HG03064 (cell line): ENCODE measurements at regions not wholly inside any gene's neighbourhood (a gene's known extent, or its start where the extent isn't known, plus 50 kb on each side); places are given as distances from the start of the nearest gene placed in this dataset.

ENCODE experiments used
- ATAC-seq: cut with Tn5 transposase; IDR thresholded peaks from one replicate; pipeline ENCODE4 v1.9.1; 2021; ENCODE audit warnings: low read depth; ENCODE audit not compliant: unreplicated experiment

DNA sequence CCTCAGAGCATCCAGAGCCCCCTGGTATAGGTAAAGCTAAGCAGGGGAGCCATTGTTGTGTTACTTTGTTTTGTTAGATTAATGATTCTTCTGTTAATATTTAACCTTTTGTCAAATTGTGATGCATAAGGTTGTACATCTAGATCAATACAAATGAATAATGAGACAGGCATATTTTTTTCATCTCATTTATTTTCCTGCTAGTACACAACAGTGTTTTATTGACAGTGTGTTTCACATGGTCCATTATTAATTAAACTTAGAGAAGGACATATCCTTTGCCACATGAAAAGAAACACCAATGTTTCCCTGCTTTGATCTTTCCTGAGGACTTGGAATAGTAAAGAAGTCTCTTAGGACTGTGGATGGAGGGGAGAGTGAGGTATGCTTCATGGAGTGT is 543.6 kb upstream of the CFAP20DC start:
- no peak for ATAC-seq

DNA sequence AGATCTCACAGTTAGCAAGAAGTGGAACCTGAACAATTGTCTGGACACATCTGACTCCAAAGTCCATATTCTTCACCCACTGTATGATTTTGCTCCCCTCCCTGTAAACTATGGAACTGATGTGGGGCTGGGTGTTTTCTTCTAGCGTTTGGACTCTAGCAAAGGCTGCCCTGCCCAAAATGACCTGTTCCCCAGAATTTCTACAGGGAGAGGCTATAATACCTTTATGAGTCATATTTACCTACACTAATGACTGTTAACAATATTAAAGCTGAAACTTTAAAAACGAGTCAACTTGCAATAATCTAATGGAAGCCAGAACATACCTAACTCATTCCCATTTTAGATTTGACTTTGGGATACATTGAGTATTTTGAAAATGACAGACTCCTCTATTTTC is 531.2 kb upstream of the CFAP20DC start:
- no peak for ATAC-seq

DNA sequence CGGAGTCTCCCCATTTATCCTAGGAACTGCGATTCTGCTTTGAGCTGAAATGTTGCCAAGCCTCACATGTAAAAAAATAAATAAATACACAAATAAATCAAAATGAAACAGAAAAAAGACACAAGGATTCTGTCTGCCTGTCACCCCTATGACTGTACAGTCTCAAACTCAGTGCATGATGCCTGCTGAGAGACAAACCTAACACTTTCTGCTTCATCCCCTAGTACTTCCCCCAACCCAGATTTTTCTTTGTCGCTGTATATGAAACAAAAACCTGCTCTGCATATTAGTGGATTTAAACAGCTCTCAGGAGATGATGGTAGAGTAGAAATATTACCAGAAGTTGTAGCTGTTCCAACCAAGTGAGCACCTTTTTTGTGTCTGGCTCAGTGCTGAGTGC is 530.7 kb upstream of the CFAP20DC start:
- ATAC-seq = no peak

DNA sequence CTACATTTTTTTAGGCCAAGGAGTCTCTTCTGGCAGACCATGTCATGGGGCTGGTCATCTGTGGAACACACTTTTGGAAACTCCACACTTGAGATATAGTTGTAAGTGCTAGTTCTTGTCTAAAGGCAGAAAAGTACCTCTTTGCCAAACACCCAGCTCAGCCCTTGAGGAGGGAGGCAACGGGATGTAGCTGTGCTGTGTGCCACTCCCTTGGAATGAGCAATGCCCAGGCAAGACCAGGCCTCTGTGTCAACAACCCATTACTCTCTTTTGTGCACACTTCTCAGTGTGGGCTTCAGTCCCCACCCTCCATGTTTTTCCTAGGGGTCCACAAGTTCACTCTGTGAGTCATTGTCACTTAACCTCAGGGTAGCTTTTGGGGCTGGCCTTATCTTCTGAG is 528.3 kb upstream of the CFAP20DC start:
- no peak for ATAC-seq

DNA sequence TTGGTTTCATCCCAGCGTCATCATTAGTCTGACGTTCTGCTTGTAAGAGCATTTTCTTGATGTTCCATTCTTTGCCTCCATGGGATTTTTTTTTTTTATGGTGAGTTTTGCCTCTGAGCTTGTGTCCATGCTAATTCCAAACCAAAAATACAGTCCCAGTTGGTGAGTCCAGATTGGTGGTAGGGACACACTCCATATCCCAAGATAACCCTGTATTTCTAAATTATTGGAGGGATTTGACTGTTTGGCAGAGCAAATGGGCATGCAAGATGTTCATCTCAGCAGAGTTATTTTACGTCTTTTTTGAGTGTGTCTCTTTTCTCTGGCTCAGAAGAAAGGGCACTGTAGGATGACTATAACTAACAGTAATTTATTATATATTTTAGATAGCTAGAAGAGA is 526.8 kb upstream of the CFAP20DC start:
- ATAC-seq = no peak

DNA sequence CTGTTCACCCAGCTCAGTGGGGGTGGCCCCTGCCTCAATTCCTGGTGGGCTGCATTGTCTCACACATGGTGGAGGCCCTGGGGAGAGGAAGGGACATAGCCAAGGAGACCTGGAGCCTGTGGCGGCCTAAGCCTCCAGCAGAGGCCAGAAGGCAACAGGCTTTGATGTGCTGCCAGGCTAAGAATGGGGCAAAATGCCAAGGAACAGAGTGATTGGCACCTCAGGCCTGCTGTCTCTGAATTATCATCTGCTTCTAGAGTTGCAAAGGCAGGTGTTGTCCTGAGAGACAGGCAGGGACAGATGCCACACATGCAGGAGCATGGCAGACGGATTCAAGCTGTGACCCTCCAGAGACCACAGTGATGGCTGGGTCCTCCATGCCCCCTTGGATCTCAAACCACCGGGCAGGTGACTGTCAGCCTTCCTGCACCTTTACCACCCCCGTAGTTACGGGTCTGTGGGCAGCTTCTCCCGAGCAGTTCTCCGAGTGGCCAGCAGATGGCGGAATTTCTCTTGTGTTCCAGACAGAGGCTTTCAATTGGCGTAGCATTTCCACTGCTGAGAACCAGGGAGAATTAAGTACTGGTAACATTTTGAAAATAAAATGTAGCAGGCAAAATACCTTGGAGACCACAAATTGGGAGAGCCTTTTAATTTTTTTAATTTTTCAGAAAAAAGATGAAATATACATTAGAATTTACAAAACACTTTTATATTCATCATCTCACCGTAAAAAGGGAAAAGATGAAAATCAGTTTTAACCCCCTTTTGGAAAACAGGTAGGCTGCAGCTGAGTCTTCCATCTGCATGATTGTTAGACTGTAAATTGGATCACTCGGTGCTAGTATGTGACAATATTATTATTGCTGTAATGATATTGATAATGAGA is 525.5 kb upstream of the CFAP20DC start:
- no peak for ATAC-seq

DNA sequence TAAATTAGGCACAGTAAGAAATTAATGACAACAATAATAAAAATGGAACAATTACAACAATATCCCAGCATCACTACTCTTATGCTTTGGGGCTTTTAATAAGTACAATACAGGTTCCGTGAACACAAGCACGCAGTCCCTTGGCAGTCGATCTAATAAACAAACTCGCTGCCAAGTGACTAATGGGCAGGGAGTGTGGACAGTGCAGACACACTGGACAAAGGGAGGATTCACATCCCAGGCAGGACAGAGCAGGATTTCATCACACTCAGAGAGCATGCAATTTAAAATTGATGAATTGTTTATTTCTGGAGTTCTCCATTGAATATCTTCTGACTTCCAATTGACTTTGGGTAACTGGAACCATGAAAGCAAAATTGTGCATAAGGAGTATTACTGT is 524.1 kb upstream of the CFAP20DC start:
- ATAC-seq = no peak

DNA sequence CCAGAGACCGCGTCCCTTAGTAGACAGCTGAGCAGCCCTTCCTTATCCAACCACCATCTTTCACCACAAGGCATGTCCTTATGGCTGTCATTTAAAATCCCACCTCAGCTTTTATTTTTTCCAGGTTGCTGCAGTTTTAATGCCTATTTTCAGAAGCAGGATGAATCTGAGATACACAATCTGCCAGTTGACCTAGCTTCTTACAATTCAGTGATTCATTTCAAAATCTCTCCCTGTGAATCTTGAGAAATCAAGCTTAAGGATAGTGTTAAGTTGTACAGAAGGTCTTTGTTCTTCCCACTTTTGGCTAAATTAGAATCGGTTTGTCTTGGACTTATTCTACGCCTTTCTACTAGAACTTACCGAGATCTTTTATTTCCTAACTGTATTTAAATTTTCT is 522.3 kb upstream of the CFAP20DC start:
- no peak for ATAC-seq

DNA sequence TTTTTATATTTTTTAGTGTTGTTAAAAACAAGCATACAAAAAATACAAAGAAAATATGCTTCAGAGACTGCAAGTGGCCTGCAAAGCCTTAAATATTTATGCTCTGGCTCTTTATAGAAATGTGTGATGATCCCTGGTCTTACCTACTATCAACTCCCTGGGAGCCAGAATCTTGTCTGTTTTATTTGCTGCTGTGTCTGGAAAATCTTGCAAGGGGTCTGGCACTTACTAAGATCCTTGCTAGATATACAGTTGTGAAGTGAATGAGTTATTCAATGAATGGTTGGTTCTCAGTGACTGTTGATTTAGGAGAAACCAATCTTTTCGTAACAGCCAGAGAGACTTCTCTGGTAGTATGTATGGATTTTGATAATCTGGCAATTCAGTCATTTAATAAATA is 521.0 kb upstream of the CFAP20DC start:
- no peak for ATAC-seq

DNA sequence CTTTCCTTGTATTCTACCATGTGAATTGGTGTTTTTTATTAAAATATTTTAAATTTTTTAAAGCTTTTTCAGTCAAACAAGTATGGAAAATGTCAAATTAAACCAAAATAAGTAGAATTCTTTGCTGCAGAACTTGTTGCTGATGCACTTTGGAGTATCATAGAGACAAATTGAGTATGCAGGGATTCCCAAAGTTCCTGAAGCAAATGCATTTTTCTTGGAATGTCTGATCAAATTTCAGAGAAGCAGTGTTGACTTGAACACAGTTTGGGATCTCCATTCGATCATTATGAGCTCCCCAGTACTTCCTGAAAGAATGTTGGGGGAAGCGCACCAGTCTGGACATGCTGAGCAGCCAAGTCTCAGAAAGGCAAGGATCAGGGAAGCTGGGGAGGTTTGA is 517.8 kb upstream of the CFAP20DC start:
- ATAC-seq = no peak

DNA sequence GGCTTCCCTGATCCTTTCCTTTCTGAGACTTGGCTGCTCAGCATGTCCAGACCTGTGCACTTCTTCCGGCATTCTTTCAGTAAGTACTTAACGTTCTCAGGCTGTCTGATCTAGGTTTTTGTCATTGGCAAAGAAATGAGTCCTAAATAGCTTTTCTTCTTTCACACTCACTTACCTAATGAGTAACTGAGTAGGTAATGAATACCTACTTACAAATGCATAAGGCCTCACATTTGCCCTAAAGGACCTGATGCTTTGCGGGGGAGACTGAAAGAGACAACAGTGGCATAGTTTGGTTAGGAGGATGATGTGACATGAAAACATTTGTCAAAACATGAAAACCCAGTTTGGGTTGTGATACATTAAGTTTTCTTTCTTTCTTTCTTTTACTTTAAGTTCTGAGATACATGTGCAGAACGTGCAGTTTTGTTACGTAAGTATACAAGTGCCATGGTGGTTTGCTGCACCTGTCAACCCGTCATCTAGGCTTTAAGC is 516.7 kb upstream of the CFAP20DC start:
- peak; percentile 95 for ATAC-seq

DNA sequence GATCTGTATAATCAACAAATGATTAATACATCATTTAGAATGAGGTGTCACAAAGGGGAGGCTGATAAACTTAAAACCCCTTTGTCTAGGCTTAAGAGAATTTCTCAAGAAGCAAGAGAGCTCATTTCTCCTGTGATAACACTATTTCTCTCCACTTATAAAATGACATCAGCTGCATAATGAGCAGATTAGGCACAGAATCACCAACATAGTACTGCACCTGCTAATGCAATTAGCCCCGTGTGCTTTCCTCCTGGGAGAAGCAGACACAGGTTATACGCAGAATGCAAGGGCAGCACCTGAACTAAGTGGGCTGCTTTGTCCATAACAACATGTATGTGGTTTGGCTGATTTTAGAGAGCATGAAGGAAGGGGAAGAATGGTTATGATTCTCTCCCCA is 515.3 kb upstream of the CFAP20DC start:
- no peak for ATAC-seq

DNA sequence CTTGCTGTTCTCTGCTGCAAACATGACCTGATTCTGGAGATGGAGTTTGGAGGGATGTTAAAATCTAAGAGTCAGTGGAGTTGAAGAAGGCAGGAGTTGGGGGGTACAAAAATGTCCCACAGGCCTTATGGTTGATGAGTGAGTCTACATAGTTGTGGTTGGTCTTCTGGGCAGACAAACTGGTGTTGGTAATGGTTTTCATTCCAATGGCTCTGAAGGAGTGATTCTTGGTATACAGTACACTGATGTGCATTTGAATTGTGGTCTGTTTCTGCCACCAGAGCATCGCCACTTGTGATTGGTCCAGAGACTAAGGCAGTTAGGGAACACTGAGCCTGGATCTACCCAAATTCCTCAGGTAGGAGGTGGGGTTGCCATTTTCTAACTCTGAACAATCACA is 514.1 kb upstream of the CFAP20DC start:
- no peak for ATAC-seq

DNA sequence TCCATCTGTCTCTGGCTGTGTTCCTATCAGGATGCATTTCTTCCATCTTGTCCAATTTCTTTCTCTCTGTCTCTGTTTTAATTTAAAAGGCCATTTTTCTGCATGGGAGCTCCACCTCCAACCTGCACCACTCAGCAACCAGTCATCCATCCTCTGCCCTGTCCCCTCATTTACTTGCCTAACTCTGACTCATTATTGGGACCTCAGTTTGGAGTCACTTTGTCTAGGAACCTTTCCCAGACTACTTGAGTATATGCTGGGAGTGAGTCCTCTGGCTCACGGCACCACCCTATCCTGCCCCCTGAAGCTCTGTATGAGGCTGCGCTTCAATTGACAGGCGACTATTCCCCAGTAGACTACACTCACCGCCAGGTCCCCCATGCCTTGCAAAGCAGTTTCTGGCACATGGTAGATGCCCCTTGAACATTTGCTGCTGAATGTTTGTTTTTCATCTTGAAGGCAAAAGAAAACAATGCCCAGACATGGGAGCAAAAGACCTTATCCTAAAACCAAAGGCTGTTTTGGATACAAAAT is 513.3 kb upstream of the CFAP20DC start:
- ATAC-seq = no peak

DNA sequence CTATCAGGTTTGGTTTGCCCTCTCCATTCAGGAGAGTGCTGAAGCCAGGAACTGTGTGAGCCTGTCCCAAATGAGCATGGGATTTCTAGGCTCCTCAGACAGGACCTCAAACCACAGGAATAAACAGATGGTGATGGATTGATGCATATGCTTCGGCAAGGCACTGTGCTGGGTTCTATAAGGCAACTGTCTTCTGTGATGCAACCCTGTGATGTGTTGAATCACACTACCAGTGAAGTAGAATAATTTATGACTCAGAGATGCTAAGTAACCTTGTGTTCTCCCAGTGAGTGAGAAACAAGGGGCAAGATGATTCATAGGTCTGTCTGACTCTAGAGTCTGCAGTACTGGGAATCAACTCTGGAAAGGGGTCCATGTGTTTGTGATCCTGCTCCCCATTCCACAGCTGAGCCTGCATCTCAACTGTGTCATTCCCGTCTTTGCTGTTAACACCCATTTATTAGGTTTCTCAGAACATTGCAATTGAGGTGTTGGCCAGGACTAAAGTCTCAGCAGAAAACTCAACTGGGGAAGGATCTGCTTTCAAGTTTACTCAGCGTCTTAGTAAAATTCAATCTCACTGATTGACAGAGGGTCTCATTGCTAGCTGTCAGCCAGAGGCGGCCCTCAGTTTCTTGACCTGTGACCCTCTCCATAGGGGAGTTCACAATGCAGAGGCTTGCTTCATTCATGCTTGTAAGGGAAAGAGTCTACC is 510.1 kb upstream of the CFAP20DC start:
- no peak for ATAC-seq

DNA sequence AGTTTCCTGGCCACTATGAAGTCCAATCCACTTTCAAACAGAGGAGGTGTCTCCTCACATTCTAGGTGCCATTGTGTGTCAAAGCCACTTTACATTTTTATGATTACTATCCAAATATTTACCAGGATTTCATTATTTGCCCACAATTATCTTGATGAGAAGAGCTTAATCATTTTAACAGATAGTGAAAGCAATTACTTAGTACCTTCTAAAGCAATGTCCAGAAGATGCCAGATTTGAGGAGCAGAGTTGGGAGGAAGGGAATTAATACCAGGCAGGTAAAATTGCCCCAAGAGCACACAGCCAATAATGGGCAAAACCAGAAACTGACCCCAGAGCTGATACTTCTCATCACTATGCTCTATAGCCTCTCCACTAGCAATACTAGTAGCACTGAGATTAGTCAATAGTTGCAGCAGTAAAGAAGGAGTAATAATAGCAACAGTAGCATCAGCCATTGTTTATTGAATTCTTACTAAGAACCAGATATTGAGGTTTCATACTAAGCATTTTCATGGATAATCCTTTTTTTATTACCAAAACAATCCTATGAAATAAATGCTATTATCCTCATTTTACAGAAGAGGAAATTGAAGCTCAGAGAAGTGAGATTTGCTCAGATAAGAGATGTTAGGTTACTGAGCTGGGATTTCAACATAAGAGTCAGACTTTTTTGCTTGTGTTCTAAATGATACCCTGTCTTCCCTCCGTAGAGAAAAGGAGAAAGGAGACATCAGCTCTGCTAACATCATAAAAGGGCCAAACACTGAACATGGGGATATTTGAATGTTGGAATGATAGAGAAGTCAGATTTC is 509.3 kb upstream of the CFAP20DC start:
- no peak for ATAC-seq

DNA sequence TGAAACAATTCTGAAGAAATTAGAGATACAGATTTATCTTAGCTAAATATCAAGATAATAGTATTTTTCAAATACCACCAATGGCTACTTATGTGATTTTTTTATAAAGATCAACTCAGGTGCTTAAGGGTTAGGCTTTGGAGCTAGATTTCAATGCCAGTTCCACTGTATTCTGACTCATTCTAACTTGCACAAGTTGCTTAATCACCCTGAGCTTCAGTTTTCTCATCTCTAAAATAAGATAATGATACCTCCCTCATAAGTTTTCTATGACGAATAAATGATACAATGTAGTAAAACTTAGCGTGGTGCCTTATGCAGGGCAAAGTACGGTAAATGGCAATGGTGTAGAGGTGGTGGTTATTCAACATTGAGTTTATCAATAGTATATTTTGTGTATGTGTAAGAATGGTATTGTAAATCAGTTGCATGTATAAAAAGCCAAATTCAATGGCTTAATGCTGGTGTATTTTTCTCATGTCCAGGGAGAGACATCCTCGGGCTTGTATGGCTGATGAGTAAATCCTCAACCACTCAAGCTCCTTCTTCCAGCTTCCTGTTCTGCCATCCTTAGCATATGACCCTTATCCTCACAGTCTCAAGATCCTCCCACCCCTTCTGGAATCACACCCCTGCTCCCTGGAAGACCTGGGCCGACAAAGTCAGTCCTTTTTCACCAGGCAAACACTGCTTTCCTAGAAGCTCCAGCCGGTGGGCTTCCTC is 505.9 kb upstream of the CFAP20DC start:
- ATAC-seq = no peak

DNA sequence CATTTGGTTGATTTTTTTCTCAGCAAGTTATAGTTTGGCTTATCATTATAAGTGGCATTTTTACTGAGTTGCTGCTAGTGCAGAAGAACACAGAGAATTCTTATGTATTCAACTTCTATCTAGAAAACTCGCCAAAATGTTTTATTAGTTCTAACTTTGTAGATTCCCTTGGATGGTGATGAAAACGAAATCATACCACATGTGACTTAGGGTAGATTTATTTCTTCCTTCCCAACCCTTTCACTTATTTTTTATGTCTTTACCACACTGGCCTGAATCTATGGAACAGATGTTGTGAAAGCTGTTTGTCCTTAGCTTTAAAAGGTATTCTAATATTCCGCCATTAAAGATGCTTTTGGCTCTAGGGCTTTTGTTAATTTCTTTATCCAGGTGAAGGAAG is 503.3 kb upstream of the CFAP20DC start:
- ATAC-seq = no peak

DNA sequence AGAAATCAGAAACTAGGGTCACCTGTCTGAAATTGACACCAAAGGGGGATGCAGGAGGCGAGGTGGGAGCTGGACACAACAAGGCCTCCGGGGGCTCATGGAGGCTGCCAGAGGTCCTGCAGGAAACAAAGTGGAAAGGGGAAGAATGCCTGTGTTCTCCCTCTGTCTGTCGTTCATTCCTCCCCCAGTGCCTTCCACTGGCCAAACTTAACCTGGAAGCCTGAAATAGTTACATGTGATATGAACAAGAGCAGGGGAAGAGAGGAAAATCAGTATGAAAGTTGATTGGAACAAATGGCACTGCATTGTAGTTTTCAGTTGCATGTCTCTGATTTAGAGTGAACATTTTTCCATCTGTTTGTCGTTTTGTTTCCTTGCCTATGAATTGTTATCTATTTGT is 502.0 kb upstream of the CFAP20DC start:
- ATAC-seq = no peak

DNA sequence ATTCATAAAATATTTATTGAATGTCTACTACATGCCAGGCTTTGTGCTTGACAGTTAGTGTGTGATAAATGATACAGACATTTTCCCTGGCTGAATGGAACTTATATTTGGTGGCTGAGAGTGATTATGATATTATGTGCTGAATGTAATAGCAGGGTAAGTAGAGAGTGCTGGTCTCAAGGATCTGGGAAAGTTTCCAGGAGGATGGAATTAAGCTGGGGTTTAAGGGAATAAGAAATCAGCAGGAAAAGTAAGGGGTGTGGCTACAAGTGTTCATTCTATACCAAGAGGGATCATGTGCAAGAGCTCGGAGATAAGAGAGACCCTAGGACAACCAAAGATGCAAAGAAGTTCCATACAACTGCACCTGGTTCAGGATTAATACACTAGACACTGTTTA is 500.1 kb upstream of the CFAP20DC start:
- no peak for ATAC-seq
